ENCODE measurements at regions not wholly inside any gene's neighbourhood (a gene's known extent, or its start where the extent isn't known, plus 50 kb on each side); places are given as distances from the start of the nearest gene placed in this dataset.

DNA sequence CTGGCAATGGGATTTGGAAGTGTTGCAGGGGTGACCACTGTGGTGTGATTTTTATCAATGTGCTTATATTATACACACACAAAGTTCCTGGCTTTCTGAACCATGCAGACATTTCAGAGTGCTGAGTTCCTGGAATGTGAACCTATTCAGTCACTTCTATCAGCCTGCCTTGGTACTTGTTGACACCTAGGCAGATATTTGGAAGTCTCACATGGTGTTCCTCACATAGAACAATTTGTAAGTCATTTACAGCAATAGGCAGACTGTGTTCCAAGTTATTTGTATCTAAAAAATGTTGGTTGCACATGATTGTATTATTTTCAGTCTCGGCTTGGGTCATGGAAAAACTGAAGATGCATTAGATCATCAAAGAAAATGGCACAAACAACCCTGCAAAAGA is 182.2 kb downstream of the SREK1 start:
- TF ChIP-seq, protein P1, sequence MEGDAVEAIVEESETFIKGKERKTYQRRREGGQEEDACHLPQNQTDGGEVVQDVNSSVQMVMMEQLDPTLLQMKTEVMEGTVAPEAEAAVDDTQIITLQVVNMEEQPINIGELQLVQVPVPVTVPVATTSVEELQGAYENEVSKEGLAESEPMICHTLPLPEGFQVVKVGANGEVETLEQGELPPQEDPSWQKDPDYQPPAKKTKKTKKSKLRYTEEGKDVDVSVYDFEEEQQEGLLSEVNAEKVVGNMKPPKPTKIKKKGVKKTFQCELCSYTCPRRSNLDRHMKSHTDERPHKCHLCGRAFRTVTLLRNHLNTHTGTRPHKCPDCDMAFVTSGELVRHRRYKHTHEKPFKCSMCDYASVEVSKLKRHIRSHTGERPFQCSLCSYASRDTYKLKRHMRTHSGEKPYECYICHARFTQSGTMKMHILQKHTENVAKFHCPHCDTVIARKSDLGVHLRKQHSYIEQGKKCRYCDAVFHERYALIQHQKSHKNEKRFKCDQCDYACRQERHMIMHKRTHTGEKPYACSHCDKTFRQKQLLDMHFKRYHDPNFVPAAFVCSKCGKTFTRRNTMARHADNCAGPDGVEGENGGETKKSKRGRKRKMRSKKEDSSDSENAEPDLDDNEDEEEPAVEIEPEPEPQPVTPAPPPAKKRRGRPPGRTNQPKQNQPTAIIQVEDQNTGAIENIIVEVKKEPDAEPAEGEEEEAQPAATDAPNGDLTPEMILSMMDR (conservative IDR thresholded peaks at IDR 0.05 in 1 of 2, IDR thresholded peaks at IDR 0.05 in 1 of 2; ENCODE audit: extremely low read depth in 1 of 2, insufficient read depth in 1 of 2, low read depth in 1 of 2, low read length in 2 of 2) = no peak
- no peak for TF ChIP-seq EZH2 (IDR thresholded peaks at IDR 0.05; ENCODE audit: borderline replicate concordance, low read length)
